Psoas muscle (tissue), 7 donors: ENCODE measurements at regions not wholly inside any gene's neighbourhood (a gene's known extent, or its start where the extent isn't known, plus 50 kb on each side); places are given as distances from the start of the nearest gene placed in this dataset.
"Not testable (repeated sequence)": the region's sequence is repeated elsewhere in the genome, so short reads cannot be mapped to it uniquely, and the experiment has no call there.

ENCODE experiments used
- ATAC-seq, 4 donors: fragments of 200-7000 bp; cut with Tn5 transposase; one replicate each; pipeline ENCODE4 v1.9.1; 2020; ENCODE audit warnings: moderate library complexity in 3 of 4, mild to moderate bottlenecking in 2 of 4
- DNase-seq, 2 donors: peaks; one replicate each; pipeline ENCODE4 v3.0.0-alpha.2; 2020
- H3K27ac ChIP-seq: fragments of 200-600 bp; one replicate; pipeline ENCODE4 v1.8.0; 2022
- H3K27me3 ChIP-seq, 3 donors: fragments of 200-600 bp in 1 of 3; one replicate each; pipeline versions ENCODE4 v1.6.1 to v1.8.0; 2013 to 2022; ENCODE audit warnings: low read length in 2 of 3, mild to moderate bottlenecking in 2 of 3, moderate library complexity in 1 of 3; ENCODE audit not compliant: insufficient read depth in 3 of 3
- H3K36me3 ChIP-seq, 2 donors: fragments of 200-600 bp in 1 of 2; one replicate each; pipeline versions ENCODE4 v1.6.1 to v1.8.0; 2013 to 2022; ENCODE audit warnings: low read depth in 1 of 2, mild to moderate bottlenecking in 1 of 2, moderate library complexity in 1 of 2; ENCODE audit not compliant: insufficient read depth in 1 of 2
- H3K4me1 ChIP-seq: fragments of 200-600 bp; one replicate; pipeline ENCODE4 v1.8.0; 2022
- H3K4me3 ChIP-seq: fragments of 200-600 bp; one replicate; pipeline ENCODE4 v1.8.0; 2022; ENCODE audit warnings: mild to moderate bottlenecking
- H3K9me3 ChIP-seq: fragments of 200-600 bp; one replicate; pipeline ENCODE4 v1.8.0; 2022
- CTCF ChIP-seq: fragments of 200-600 bp; IDR thresholded peaks from one replicate; pipeline ENCODE4 v1.8.0; 2022; ENCODE audit warnings: antibody characterized with exemption
- WGBS, 3 donors: extraction: QIAGEN DNeasy Blood & Tissue Kit; methylation state at CpG; one replicate each; pipeline versions ENCODE4 v1.1.6 to v1.1.7; 2013; 5-methylcytosine and 5-hydroxymethylcytosine counted together
- intact Hi-C, 2 donors: fragments of 100-400 bp; cut with DNase I; formaldehyde crosslinking; loops; one replicate each; pipeline versions ENCODE4 v1.11.0 to v1.14.2; 2022
- donor health status: healthy with polysubstance abuse.
- donor health status: DM: no; HTN: no; CAD: no; lungs with moderate emphysema.
- donor health status: Bipolar disorder and iron deficiency.
- donor health status: healthy.
- donor health status: DM: yes; HTN: yes; CAD: no.
- donor health status: DM: no; HTN: no; CAD: no.
- donor health status: DM: yes; HTN: yes; CAD: no.

GRCh38 chr2:63700271-63700670, 111.5 kb downstream of the MDH1 start:
- TF ChIP-seq CTCF: no peak
- intact Hi-C loops: no loop called here
- Histone ChIP-seq H3K27me3 (no peaks in the 10 kb centered on the region), H3K4me1 (no peaks in the 10 kb centered on the region), H3K4me3 (no peak overlapping the region), H3K27ac (no peak overlapping the region), H3K36me3 (no peaks in the 10 kb centered on the region), H3K9me3 (no peaks in the 10 kb centered on the region)
- 80 to 90% (median 89%) methylated on average over 3 of the region's 3 CpGs for WGBS, 3 donors
- DNase-seq (no peak), ATAC-seq (no peak)

DNA sequence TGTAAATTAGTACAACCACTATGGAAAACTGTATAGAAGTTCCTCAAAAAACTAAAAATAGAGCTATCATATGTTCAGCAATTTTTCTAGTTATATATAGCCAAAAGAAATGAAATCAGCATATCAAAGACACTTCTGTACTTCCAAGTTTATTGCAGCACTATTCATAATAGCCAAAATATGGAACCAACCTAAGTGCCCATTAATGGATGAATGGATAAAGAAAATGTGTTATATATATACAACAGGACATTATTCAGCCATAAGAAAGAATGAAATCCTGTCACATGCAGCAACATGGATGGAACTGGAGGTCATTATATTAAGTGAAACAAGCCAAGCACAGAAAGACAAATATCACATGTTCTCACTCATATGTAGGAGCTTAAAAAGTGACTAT, 112.6 kb downstream of the MDH1 start:
- Histone ChIP-seq H3K36me3 (no peaks in the 10 kb centered on the region), H3K4me1 (no peaks in the 10 kb centered on the region), H3K27ac (no peak overlapping the region), H3K9me3 (no peaks in the 10 kb centered on the region), H3K27me3 (no peaks in the 10 kb centered on the region), H3K4me3 (no peak overlapping the region)
- no peak for TF ChIP-seq CTCF
- intact Hi-C loops: no loop called here
- no peak for ATAC-seq
- no peak for DNase-seq

- ATAC-seq, H3K36me3 ChIP-seq, intact Hi-C loops, H3K27ac ChIP-seq, H3K9me3 ChIP-seq, H3K4me3 ChIP-seq, H3K4me1 ChIP-seq, H3K27me3 ChIP-seq, DNase-seq: not testable (repeated sequence)
- whole genome bisulfite sequencing, 3 donors: 77 to 100% (median 85%) methylated on average over 3 of the region's 3 CpGs
These were observed 117.3 kb downstream of the MDH1 start for GRCh38 chr2:63706084-63706483.

DNA sequence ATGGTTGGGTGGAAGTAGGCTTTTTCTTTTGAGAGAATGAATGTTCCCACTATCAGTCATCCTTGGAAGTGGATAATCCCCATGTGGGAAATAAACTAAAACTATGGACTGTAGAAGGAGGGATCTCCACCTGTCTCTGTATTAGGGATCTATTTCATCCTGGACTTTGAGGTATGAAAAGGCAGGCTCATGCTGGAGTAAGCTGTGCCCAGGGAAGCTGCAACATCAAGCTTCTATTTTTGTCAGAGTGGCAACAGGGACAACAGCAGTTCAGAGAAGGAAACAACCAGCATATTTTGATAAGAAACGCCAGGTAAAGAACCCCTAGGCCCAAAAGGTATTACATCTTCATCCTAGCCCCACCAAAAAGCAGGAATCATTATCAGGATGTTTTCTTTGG, 122.0 kb downstream of the MDH1 start:
- H3K36me3 ChIP-seq: no peaks in the 10 kb centered on the region
- no peak overlapping the region for H3K4me3 ChIP-seq
- H3K4me1 ChIP-seq: peaks cover 21% of the 10 kb centered on the region
- peak overlapping the region; percentile 77 for H3K27ac ChIP-seq
- TF ChIP-seq CTCF: no peak
- H3K9me3 ChIP-seq: no peaks in the 10 kb centered on the region
- intact Hi-C loops: loop anchor here in 1 of 2 donors (5.0 kb wide), 1 partner anchor 132 kb away; the partner anchor contains the start of gene UGP2
- 27 to 34% (median 32%) methylated on average over 1 of the region's 1 CpG for WGBS, 3 donors
- no peaks in the 10 kb centered on the region for H3K27me3 ChIP-seq
- DNase-seq: no peak
- peak; percentile 54 to 77 (median 62) for ATAC-seq

DNA sequence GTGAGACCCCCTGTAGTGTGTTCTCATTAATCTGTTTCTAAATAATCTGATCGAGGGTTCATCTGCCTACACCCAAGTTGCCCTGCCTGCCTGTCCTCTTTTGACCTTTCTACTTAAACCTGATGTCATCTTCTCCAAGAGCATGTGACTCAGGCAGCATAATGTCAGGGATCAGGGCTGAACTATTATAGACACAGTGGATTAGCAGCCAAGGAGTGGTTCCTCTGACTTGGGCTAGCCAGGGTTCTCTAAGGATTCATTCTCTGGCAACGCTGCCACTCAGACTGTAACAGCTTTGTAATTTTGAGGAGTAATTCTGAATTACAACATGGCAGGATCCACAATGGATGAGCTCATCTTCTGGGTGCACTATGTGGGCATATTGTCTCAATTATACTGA, 124.0 kb downstream of the MDH1 start:
- Histone ChIP-seq H3K9me3 (no peaks in the 10 kb centered on the region), H3K4me1 (peaks cover 21% of the 10 kb centered on the region), H3K4me3 (no peak overlapping the region), H3K27ac (peak overlapping the region; percentile 77), H3K36me3 (no peaks in the 10 kb centered on the region), H3K27me3 (no peaks in the 10 kb centered on the region)
- WGBS, 3 donors: 21 to 36% (median 28%) methylated on average over 2 of the region's 2 CpGs
- intact Hi-C loops: loop anchor here in 1 of 2 donors (5.0 kb wide), 1 partner anchor 130 kb away; the partner anchor contains the start of gene UGP2
- peak; percentile 21 to 53 for DNase-seq
- TF ChIP-seq CTCF: no peak
- peak; percentile 91 to 97 (median 94) for ATAC-seq
